ENCODE measurements at regions not wholly inside any gene's neighbourhood (a gene's known extent, or its start where the extent isn't known, plus 50 kb on each side); places are given as distances from the start of the nearest gene placed in this dataset.
"Not testable (repeated sequence)": the region's sequence is repeated elsewhere in the genome, so short reads cannot be mapped to it uniquely, and the experiment has no call there.

DNA sequence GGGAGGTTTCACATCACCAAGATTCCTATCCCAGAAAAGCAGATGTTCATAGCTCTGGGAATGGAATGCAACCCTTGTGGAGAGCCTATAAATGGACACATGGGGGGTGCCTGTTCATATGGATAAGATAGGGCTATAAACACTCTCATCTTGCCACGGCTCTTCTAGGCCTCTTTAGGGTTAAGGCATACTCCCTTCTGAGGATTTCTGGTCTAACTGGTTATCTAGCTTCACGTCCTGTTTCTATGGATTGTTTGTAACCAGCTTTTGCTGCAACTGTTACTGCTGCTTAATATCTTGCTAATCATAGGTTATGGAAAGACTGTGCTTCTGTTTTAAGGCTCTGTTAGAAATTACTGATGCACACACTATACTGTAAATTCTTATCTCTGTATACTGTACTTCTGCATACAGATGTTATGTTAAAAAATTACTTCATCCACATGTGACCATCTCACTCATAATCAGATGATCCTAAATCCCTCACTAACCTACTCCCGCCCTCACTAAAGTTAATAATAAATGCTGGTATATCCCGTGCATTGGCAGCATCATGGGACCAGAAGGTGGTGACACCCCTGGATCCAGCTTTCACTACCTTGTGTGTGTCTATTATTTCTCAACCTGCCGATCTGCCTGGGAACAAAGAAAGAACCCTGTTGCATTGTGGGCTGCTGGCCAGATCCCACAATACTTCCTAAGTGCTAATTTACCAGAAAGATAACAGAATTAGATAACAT lies 68.7 kb downstream of the PRKAB2 start:
- DNase-seq (ENCODE audit: low read depth): not testable (repeated sequence)

DNA sequence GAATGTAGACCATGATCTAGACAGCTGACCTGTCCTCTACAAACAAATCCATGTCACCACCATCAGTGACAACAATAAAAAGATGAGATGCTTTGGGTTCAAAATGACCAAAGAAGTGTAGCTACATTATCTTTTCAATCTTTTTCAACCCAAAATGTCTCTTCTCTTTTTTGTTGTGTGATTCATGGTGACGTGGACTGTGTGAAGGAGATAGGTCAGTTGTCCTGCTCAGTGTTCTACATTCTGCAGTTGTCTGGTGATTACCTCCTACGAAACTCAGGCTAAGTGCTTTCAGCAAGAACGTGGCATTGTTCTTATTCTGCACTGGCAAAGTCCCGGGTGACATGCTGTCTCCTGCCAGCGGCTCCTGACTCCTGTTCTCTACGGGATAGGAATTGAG lies 73.1 kb downstream of the PRKAB2 start:
- DNase-seq (ENCODE audit: low read depth): no peak

DNA sequence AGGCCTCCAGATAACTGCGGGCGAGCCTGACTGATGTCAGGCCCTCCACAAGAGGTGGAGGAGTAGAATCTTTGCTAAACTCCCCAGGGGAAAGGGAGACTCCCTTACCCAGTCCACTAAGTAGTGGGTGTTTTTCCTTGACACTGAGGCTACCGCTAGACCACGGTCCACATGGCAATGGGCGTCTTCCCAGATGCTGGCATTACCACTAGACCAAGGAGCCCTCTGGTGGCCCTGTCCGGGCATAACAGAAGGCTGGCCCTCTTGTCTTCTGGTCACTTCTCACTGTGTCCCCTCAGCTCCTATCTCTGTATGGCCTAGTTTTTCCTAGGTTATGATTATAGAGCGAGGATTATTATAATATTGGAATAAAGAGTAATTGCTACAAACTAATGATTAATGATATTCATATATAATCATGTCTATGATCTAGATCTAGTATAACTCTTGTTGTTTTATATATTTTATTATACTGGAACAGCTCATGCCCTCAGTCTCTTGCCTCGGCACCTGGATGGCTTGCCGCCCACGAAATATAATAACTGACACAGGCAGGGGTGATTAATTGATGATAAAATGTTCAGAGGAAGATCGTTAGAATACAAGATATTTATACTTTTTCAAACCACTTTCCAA lies 73.8 kb downstream of the PRKAB2 start:
- not testable (repeated sequence) for DNase-seq (ENCODE audit: low read depth)

DNA sequence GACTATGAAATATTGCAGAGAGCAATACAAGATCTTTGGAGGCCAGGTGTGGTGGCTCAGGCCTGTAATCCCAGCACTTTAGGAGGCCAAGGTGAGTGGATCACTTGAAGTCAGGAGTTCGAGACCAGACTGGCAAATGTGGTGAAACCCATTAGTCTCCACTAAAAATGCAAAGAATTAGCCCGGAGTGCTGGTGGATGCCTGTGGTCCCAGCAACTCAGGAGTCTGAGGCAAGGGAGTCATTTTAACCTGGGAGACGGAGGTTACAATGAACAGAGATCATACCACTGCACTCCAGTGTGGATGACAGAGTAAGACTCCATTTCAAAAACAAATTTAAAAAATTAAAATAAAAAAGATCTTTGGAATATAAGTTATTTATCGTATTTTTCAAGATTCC lies 76.6 kb downstream of the PRKAB2 start:
- DNase-seq (ENCODE audit: low read depth): no peak

DNA sequence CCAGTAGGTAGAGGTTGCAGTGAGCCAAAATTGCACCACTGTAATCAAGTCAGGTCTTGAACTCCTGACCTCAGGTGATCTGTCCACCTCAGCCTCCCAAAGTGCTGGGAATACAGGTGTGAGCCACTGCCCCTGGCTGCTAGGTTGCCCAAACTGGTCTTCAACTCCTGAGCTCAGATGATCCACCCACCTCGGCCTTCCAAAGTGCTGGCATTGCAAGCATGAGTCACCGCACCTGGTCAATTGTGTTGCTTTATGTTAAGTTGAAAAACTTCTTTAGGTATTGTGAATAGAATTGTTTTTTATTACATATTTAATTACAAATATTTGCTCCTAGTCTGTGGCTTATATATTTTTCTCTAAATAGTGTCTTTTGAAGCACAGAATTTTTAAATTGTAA lies 80.5 kb downstream of the PRKAB2 start:
- no peak for DNase-seq (ENCODE audit: low read depth)

DNA sequence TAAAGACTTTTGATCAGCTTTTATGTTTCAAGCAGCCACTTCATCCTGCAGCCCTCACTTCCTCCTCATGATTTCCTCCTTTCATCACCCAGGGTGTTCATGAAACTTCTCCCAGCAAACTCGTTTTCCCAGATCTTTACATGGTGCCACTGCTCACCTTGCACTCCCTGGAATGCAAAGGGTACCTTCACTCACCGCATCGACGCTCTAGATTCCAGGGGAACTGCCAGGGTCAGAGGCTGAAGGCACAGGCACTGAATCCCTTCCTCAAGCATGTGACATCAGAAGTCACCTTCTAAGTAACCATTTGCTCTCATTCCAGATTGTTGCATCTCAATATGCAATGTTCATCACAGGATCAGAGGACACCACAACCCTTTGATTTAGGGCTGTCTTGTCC lies 82.8 kb downstream of the PRKAB2 start:
- no peak for DNase-seq (ENCODE audit: low read depth)

DNA sequence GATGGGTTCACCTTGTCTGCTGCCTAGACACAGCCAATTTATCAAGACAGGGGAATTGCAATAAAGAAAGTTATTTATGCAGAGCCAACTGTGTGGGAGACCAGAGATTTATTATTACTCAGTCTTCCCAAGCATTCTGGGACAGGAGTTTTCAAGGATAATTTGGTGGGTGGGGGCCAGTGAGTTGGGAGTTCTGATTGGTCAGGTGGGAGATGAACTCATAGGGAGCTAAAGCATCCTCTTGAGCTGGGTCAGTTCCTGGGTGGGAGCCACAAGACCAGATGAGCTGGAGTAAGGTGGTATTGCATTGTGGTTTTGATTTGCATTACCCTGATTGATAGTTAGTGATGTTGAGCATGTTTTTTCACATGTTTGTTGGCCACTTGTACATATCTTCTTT lies 86.1 kb downstream of the PRKAB2 start:
- DNase-seq (ENCODE audit: low read depth): no peak

DNA sequence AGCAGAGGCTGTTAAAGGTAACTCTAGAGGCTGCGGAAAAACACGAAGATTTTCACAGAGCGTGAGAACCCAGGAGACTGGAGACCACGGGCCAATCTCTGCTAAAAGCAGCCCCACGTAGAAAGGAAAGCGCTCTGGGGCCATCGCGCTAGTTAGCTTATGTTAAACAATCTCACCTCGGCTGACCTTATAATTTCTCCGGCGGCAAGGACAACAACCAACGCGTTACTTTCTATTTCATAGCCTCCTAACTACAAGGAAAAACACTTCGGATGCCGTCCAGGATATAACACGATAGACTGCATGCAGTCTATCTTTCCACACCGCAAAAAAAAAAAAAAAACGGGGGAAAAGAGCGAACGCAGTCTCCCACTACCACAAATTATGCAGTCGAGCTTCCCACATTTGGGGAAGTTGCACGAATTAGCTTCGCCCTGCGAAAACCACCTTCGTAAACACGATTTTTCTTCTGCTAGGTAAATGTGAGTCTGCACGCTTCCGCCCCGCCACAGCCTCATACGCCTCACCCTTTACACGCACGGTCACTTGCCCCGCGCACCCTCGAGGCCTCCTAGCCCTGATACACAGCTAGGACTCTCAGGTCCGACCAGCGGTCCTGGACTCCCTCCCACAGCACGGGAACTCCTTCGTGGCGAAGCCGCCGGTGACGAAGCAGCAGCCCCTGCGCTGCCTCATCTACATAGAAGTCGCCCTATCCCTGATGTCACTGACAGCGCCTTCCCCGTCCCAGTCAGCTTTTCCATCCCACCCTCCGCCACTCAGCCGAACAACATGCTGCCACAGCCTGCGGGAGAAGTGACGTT lies 87.8 kb downstream of the PRKAB2 start:
- DNase-seq (ENCODE audit: low read depth): peak; percentile 54

DNA sequence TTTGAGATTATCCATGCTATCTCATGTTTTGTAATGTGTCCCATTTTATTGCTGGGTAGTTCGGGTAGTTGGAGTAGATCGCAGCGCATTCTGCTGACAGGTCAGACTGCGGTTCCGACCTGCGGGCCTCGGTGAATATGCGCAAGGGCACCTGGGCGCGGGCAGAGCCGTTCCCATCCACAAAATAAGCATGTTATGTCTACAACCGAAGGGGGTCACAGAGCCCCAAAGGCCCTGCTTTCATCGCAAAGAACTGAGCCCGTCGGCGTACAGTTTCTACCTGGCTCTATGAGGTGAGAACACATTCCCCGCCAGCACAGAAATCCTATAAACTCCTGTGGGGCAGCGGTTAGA lies 88.4 kb downstream of the PRKAB2 start:
- no peak for DNase-seq (ENCODE audit: low read depth)

DNA sequence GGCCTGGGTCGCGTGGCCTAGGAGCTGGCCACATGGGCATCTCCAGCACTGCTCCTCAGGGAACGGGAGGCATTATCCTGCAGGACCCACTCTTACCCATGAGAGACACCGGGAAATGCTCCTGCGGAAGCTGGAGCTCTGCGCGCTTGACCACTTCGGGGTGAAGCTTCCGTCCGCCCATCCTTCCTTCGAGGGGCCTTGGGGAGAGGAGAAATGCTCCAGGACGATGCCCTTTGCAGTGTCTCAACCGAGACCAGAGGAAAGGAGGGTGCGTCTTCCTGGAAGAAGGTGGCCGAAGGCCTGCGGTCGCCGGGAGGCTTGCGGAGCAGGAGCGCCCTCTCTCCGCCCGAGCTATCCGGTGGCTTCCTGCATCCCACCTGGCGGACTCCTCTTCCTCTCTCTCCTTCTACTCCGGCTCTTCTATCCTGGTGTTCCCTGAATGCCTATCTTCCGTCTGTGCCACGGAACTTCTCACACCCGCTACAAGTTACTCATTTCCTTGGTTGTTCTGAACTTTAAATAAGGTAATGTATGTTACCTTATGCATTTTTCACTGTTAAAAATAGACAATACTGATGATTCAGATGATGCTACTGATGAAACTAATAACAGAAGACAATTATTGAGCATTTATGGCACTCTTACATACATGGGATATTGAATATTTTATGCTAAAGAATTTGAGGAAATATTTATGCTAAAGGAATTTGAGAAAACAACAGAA lies 91.4 kb downstream of the PRKAB2 start:
- DNase-seq (ENCODE audit: low read depth): no peak

DNA sequence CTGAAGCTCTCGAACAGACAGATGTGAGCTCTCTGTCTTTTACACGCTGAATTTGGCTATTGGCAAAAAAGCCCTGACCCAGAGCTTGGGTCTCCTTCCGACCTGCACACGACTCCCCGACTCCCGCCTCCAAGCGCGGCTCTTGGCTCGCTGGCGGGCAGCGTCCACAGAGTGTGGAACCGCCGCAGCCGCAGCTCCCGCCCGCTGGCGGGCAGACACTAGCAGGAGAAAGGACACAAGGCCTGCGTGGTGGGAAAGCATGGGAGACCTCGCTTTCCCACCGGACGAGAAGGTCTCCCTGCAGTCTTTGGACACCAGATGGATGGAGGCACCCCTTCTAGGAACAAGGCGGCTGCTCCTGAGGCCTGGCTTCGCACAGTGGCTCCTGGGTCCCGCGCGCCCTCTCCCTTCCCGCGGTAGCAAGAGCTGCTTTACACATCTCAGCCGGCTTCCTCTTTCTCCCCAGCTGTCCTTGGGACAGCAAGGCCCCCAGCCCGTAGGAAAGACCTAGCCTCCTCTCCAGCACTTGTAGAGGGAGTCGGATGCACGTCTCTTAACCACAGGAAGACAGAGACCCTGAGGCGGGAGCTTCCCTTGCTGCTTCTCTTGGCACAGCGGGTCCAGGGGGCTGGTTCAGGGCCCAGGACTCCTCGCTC lies 92.1 kb downstream of the PRKAB2 start:
- no peak for DNase-seq (ENCODE audit: low read depth)

DNA sequence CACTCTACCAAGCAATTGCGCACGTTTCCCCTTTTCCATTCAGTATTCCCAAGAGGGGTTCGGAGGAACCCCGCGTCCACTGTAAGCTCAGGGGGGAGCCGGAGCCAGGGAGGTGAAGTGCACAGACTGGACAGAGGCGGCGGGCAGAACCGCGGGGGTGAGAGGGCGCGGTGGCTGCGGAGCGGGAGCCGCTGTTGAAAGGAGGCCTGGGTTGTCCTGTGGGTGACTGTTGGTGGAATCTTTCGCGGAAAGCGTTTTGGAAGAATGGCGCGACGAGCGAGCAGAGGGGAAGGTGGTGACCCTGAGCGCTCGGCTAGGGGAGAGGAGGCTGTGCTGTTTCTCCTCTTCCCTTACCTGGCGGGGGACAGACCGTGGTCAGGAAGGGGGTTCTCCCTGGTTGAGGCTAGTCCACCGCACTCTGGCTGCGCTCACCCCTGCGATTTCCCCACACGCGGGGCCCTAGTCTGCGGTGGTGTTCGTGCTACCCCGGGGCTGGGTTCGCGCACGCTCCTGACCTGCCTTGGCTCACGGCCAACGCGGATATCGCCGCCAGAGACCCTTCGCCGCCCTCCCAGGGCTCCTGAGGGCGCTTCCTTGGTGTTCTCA lies 92.8 kb downstream of the PRKAB2 start:
- DNase-seq (ENCODE audit: low read depth): no peak

DNA sequence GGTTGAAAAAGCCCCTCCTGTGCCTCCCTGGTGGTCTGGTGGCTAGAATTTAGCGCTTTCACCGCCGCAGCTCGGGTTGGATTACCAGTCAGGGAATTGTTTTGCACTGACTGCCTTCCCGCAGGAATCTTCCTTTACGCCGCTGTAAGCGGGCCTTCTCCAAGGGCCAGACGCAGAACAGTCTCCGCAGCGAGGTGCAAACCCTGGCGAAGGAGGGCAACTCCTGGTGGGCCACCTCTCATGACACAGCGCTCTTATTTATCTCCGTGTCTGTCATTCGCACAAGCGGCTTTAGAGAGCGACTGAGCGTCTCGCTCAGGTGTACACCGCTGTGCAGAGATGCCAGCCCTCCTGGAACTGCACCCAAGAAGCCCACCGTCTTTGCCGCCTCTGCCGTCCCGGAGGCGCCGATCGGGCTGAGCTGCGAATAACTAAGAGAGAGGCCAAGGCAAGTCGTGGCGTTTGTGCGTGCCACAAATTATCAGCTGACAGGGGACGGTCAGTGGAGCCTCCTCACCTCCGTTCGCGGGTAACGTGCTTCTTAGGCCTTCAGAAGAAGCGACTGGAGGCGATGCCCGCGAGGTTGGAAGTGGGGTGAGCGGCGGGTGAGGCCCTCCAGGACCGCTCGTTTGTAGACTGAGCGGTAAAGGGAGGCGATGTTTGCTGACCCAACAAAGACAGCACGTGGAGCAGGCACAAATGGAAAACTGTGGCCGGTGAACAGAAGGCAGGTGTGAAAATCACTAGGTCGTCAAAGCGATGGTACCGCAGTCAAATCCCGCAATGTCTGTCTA lies 93.5 kb downstream of the PRKAB2 start:
- DNase-seq (ENCODE audit: low read depth): no peak

DNA sequence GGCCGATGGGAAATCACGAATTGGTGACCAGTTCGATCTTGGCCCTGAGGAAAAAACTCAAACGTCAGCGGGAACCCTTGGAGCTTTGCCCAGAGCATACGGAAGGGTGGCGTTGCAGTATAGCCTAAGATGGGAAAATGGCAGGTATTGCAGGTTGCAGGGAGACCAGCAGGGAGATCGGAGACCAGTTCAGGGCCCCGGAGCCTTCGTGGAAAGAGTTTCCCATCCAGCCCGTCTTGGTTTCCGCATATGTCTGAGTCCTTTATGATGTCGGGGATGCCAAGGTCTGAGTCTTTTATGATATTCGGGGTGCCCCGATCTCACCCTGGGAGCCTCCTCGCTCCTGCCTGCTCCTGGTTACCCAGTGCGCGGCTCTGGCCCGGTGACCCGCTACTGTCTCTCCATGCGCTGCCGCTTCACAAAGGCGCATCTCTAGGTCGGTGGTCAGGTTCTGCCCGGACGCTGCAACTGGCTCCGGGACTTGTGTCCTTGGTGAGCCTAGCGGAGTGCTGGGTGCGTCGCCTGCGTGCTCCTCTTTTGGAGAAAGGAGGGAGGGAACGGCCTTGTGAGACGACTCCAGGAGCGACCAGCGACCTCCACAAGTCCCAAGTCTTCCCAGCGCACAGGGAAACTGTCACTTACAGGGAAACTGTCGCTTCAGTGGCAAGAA lies 94.2 kb downstream of the PRKAB2 start:
- no peak for DNase-seq (ENCODE audit: low read depth)

DNA sequence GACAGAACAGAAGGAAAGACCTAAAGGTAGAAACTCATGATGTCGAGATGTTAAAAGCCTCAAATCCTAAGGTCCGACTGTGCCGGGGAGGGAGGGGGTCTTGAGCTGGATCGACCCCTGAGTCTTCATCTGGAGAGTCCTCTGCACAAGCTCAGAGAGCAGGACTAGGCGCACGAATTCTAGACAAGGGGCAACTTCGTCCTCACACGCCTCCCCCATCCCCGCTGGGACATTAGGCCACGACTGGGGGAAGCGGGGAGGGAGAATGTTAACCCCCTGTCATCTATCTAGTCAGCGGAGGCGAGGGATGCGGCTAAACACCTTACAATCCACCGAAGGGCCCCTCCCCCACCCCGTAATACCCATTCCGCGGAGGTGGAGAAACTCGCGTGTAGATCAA lies 94.7 kb downstream of the PRKAB2 start:
- no peak for DNase-seq (ENCODE audit: low read depth)

DNA sequence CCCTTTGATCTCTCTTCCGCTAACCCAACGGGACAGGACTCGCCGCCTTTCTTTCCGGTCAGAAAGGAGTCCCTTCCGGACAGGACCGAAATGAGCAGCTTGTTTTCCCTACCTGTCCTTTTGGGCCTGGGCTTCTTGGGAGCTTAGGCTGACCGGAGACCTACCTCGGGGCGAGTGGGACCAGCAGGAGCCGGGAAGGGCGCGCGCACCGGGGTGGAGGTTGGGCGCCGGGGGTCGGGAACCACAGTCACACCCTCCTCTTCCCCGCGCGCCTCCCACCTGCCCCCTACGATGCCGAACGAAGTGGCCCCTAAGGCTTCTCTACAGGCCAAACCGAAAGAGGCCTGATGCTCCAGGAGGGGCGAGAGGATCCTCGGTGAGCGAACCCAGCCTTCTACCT lies 95.2 kb downstream of the PRKAB2 start:
- no peak for DNase-seq (ENCODE audit: low read depth)

DNA sequence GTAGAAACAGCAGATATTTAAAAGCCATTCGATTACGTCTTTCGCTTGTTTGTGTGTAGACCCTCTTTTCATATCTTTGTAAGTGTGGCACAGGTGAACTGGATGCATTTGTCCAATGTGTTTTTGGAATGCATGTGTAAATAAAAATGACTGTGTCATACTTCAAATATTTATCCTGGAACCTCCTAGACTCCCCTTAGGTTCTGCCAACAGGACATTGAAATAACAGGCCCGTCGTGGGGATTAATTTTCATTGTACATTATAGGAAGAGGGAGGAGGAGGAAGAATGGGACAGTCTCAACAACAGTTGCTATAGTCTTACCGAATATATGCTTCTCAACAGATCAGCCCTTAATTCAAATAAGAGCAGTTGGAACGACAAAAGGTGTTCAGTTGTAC lies 95.8 kb downstream of the PRKAB2 start:
- no peak for DNase-seq (ENCODE audit: low read depth)

DNA sequence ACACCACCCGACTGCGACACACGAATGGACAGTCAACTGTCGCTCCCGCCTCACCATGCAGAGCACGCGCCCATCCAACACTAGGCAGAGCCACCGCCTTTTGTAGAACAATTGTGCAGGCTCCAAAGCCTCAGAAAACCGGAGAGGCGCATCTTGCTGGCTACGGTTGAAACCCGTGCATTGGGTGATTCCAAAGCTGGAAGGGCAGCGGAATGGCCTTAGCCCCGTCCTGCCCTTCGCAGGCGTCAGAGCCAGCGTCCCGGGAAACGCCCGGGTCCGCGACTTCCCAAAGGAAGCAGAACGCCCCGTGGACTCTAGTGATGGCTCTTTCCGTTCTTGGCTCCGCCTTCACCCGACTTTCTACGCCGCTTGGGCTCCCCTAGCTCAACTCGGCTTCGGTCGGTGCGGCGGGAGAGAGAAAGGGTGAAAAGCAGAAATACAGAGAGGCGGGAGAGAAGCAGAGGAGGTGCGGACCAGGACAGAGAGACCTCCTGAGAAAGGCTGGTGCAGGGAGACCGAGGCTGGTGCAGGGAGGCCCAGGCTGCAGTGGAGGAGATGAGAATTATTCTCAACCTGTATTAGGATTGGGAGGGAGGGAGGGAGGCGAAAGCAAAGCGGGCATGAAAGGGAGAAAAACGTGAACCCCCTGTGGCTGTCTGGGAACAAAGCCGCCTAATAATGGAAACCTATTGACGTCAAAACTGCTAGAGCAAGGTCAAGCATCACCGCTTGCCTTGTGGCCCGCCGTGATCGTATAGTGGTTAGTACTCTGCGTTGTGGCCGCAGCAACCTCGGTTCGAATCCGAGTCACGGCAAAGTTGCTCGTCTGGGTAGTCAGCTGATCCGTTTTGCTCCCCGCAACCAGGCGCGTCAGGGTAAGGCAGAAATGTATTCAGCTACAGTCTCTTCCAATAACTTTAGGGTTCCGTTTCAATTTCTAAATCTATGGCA lies 99.5 kb downstream of the PRKAB2 start:
- no peak for DNase-seq (ENCODE audit: low read depth)

DNA sequence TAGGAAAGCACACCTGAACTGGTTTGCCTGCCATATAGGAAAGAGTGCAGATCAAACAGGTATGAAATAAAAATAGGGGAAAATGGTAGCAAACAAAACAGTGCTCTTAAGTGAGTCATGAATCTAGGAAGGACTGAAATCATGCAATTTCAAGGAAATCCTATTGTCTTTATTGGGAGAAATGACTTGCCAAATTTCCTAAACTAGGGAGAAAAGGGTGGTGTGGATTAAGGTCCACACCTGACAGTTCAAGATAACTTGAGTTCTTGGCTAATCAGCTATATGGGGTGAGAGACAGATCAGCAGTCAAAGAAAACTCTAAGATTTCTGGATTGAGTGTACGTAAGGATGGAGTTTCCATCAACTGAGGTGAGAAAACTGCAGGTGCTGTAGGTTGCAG lies 101.1 kb downstream of the PRKAB2 start:
- DNase-seq (ENCODE audit: low read depth): no peak
